Adrenal gland (tissue), 5 donors: ENCODE measurements at regions not wholly inside any gene's neighbourhood (a gene's known extent, or its start where the extent isn't known, plus 50 kb on each side); places are given as distances from the start of the nearest gene placed in this dataset.

Experiments
- CTCF ChIP-seq, 6 experiments: fragments of 450-650 bp in 4 of 6; fragments of 200-600 bp in 2 of 6; sonication (generic) in 1 of 6; IDR thresholded peaks; 1 replicate in 5 of 6; 2 replicates in 1 of 6; pipeline versions ENCODE4 v1.5.1 to v1.8.0; 2016 to 2021; ENCODE audit warnings: antibody characterized with exemption in 6 of 6, mild to moderate bottlenecking in 2 of 6, moderate library complexity in 1 of 6
- POLR2A ChIP-seq, 2 donors: fragments of 450-650 bp; IDR thresholded peaks; one replicate each; pipeline ENCODE4 v1.6.1; 2017; ENCODE audit warnings: antibody characterized with exemption in 2 of 2, mild to moderate bottlenecking in 2 of 2, moderate library complexity in 1 of 2
- donor health status: DM: no; HTN: no; CAD: no.

GRCh38 chr13:69178000-69178399 lies 929.6 kb upstream of the ATXN8OS start:
- TF ChIP-seq CTCF (IDR thresholded peaks at IDR 0.05): no peak
- TF ChIP-seq POLR2A (IDR thresholded peaks at IDR 0.05): no peak
